GM19324 (cell line): ENCODE measurements at regions not wholly inside any gene's neighbourhood (a gene's known extent, or its start where the extent isn't known, plus 50 kb on each side); places are given as distances from the start of the nearest gene placed in this dataset.

Experiments
- ATAC-seq: cut with Tn5 transposase; IDR thresholded peaks from one replicate; pipeline ENCODE4 v1.9.1; 2021; ENCODE audit warnings: mild to moderate bottlenecking, moderate library complexity; ENCODE audit not compliant: unreplicated experiment, low FRiP score

- no peak for ATAC-seq
These were observed 678.6 kb downstream of the IQCM start for GRCh38 chr4:149136951-149137620.

- no peak for ATAC-seq
These were observed 680.6 kb downstream of the IQCM start for GRCh38 chr4:149135062-149135461.

- no peak for ATAC-seq
These were observed 678.8 kb upstream of the NR3C2 start for GRCh38 chr4:149121023-149121404.

DNA sequence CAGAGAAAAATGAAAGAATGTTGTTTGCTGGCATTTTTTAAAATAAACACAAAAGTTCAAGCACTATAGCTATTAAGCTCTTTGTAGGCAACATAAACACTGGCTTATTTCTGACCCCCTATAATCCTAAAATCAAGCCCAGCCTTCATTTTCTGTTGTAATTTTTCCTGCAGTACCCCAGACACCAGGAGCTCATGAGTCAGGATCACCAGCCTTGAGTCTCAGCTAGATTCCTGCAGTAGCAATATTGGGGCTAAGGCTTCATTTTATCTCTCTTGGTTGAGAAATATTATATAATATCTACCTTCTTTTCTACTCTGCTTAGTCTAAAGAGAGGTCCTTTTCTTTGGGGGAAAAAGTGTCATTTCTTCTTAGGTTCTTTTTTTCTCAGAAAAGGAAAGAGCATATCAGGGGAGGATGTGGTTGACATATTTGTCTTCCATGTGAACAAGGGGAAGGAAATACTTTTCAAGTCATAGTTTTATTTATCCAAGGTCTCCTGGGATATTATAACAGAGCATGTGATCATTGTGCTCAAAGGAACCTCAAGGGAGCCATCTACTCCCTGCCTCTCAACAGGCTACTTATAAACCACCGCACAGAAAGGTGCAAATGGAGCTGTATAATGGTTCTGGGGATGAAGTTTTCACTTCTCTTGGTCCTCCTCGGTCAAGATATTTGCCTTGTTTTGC lies 678.3 kb upstream of the NR3C2 start:
- ATAC-seq: no peak

GRCh38 chr4:149116806-149117205 lies 674.6 kb upstream of the NR3C2 start:
- ATAC-seq: no peak

DNA sequence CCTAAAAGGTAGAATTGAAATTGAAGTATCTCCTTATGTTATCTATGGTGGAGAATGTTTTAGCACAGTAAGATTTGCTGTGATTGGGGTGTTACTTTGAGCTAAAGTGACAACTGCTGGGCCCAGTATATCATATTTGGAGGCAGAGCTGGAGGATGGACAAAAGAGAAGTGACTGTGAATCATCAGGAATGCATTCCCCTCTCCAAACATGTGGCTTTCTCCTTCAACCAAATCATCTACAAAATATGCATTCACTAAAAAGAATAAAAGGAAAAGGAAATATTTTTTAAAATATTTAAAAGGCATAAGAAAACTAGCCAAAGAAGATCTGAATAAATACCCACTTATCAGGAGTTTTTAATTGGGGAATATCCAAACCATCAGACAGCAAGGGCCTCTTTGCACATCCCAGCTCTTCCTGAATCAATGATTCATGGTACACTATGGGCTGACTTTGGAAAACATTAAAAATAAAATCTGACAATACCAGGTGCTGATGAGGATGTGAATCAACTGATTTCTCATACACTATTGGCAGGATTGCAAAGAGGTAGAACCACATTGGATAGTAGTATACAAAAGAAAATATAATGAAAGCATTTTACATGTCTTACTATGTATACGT lies 671.7 kb upstream of the NR3C2 start:
- ATAC-seq: no peak

- ATAC-seq: no peak
These were observed 669.9 kb upstream of the NR3C2 start for GRCh38 chr4:149112109-149112508.

- no peak for ATAC-seq
These were observed 668.3 kb upstream of the NR3C2 start for GRCh38 chr4:149110481-149110880.

GRCh38 chr4:149108626-149109025 lies 666.4 kb upstream of the NR3C2 start:
- no peak for ATAC-seq

DNA sequence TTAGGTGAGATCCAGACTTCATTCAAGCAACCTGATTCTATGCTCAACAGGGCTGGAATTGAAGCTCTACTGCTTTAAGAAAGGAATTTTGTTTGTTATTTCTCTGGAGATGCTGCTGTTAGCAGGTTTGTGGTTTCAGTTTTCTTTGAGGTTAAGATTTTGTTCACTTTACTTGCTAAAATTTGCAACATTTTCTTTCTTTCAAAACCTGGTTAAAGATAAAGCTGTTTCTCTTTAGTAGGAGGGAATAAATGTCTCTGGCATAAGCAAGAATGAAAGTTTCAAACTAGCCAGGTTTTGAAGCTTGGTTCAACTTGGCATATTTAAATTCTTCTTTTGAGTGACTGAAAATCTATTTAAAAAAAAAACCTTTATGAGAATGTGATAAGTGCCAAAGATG lies 660.6 kb upstream of the NR3C2 start:
- no peak for ATAC-seq

GRCh38 chr4:149101649-149102048 lies 659.4 kb upstream of the NR3C2 start:
- no peak for ATAC-seq

DNA sequence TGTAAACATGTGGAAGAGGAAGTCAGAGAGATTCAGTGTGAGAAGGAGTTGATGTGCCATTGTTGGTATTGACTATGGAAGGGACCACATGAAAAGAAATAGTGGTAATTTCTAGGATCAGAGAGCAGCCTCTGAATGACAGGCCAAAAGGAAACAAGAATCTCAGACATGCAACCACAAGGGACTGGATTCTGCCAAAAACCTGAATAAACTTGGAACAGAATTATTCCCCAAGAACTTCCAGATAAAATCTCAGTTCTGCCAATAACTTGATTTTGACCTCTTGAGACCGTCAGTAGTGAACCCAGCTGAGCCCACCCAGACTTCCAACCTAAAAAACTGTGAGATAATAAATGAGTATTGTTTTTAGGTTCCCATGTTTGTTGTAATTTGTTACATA lies 653.6 kb upstream of the NR3C2 start:
- ATAC-seq: no peak

GRCh38 chr4:149095001-149095400 lies 652.8 kb upstream of the NR3C2 start:
- no peak for ATAC-seq

DNA sequence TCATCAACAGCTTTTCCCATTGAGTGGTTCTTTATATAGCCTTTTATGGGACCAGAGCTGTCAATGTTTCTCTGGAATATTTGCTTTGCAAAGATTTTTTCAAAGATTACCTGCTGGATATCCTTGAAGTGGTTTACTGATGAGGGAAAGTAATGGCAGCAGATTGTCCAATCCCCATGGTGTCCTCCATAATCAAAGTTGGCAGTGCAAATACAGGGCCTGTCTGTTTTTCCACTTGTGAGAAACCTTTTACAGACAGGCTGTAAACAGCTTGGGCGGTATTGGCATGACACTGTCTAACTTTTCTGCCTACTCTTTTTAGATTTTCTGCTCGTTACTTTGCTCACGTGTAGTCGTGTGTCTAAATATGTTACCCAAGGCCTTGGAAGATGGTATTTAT lies 641.9 kb upstream of the NR3C2 start:
- ATAC-seq: no peak

GRCh38 chr4:149077181-149077580 lies 635.0 kb upstream of the NR3C2 start:
- no peak for ATAC-seq

DNA sequence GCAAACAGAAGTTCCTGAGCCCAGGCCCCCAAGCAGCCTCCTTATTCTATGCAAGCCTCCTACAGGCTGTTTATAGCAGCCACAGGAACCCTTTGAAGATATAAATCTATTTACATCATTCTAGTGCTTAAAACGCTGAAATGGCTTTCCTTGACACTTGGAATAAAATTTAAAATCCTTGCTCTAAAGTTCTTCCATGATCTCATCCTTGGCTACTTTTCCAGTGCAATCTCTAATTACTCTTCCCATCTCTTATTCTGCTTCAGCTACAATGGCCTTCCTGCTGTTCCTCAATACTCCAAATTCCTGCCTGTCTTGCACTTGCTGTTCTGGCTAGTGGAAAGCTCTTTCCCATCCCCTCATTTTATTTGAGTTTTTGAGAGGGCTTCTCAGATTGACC lies 634.2 kb upstream of the NR3C2 start:
- ATAC-seq: no peak

DNA sequence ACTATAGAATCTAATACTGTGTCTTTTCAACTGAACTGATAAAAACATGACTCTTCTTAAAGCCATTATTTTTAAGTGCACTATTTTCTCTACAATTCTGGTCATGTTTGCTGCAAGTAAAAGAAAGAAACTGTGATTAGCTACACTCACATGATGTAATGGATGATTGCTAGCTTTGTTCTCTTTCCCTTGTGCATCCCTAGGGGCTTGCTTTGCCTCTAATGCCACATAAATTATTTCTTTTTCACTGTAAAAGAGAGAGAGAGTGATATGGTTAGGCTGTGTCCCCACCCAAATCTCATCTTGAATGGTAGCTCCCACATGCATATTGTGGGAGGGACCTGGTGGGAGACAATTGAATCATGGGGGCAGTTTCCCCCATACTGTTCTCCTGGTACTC lies 630.2 kb upstream of the NR3C2 start:
- no peak for ATAC-seq

DNA sequence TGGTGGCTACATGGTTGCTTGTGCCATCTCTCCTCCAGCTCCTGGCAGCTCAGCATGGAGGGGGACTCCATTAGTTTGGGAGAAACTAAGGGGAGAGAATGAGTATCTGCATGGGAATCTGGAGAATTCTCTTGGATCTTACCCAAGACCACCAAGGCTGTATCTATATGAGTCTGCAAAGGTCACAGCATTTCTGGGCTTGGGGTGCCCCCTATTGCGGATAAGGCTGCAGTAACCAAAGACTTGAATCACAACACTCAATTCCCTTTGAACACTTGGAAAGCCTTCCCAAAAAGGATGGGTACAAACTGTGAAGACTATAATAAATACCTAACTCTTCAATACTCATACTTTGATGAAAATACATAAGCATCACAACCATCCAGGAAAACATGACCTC lies 623.5 kb upstream of the NR3C2 start:
- ATAC-seq: no peak

- ATAC-seq: no peak
These were observed 620.8 kb upstream of the NR3C2 start for GRCh38 chr4:149062997-149063396.

DNA sequence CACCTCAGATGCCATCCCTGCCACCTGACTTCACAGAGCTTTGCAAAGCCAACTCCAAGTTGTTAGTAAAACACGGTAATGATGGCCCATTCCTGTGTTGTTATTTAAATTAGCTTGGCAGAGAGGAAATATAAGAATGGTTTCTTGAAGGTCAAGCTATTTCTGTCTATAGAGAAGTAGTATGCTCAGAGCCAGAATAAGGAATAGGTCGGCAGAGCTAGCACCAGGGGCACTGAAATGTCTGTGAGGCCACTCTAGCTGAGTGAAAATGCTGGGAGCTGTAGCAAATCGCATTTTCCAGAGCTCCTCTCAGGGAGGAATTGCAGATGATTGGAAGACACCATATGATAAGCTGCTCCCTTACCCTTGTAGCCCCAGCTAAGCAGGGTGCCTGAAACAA lies 615.4 kb upstream of the NR3C2 start:
- no peak for ATAC-seq

GRCh38 chr4:149056615-149057014 lies 614.4 kb upstream of the NR3C2 start:
- no peak for ATAC-seq

- ATAC-seq: no peak
These were observed 613.4 kb upstream of the NR3C2 start for GRCh38 chr4:149055624-149056023.
